HG02798 (cell line): ENCODE measurements at regions not wholly inside any gene's neighbourhood (a gene's known extent, or its start where the extent isn't known, plus 50 kb on each side); places are given as distances from the start of the nearest gene placed in this dataset.
"Not testable (repeated sequence)": the region's sequence is repeated elsewhere in the genome, so short reads cannot be mapped to it uniquely, and the experiment has no call there.

Experiments
- ATAC-seq: cut with Tn5 transposase; IDR thresholded peaks from one replicate; pipeline ENCODE4 v1.9.1; 2021; ENCODE audit warnings: mild to moderate bottlenecking; ENCODE audit not compliant: unreplicated experiment, poor library complexity

GRCh38 chr6:74268815-74269599, 573.0 kb downstream of the CD109 start:
- ATAC-seq, result no peak

DNA sequence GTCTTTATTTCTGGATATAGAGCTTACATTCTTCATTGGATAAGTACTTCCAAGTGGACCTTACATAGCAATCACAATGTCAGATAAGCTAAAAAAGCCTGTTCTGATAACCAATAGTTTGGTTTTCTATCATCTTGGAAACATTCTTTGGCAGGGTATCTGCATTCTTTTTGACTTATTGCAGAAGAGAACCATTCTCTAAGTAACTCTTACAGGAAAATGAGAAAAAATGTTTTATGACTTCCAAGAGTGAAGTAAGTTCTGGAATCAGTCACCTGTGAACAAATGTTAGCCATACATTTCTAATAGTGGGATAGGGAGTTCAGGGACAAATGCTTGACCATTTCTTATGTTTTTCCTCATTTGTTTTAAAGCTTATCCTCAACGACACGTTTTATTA, 564.0 kb downstream of the CD109 start:
- no peak for ATAC-seq

DNA sequence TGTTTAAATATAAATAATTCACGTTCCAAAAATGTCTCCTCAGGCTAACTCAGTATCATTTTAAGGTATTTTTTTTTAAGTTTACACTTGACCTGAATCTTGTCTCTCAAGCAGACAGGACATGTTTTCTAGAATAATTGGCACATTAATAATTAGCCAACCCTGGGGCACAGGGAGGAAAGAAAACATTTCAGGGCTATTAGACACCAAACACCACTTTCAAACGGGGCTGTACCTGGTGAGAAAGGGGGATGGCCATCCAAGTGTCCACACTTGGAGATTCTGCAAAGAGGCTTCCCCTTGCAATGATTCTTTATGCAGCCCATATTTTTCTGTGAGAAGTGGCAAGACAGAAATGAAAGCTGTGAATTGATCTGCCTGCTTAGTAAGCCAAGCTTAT, 560.8 kb downstream of the CD109 start:
- ATAC-seq, result no peak

GRCh38 chr6:74256381-74256780, 560.4 kb downstream of the CD109 start:
- ATAC-seq, result no peak

DNA sequence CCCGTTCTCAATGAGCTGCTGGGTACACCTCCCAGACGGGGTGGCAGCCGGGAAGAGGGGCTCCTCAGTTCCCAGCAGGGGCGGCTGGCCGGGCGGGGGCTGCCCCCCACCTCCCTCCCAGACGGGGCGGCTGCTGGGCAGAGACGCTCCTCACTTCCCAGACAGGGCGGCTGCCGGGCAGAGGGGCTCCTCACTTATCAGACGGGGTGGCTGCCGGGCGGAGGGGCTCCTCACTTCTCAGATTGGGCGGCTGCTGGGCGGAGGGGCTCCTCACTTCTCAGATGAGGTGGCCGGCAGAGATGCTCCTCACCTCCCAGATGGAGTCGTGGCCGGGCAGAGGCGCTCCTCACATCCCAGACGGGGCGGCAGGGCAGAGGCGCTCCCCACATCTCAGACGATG, 559.0 kb downstream of the CD109 start:
- not testable (repeated sequence) for ATAC-seq

DNA sequence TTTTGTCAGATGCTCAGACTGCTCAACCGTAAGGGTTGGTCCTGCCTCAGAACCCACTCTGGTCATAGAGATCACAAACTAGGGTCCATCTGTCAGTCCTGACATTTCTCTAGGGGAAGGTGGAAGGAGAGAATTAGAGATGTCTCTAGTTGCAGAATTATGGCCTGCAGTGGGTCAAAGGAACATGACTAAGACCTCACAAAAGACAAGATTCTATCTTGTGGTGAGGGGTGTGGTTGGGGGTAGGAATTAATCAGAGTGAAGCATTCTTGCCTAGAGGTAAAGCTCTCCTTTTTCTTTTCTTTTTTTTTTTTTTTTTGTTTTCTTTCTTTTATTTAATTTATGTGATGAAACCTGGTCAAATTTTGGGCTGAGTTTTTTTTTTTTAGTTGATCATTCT, 558.1 kb downstream of the CD109 start:
- not testable (repeated sequence) for ATAC-seq

GRCh38 chr6:74253261-74253660, 557.3 kb downstream of the CD109 start:
- no peak for ATAC-seq

GRCh38 chr6:74250161-74250818, 554.3 kb downstream of the CD109 start:
- no peak for ATAC-seq

DNA sequence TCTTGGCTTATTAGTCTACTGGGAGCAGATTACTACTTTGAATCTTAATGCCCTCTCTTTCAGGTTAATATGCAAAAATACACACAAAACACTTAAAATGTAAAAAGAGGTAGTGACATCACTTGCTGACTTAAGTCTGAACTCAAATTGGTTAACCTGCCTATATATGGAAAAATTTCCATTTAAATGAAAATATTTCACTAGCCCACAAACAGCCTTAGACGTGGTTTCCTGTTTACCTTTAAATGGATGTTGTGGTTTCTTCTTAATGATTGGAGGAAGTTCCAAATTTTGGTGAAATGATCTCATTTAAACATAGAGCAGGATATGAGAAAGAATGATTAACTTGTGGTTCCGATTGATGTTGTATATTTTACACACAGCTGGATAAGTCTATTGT, 553.7 kb downstream of the CD109 start:
- ATAC-seq, result no peak

- ATAC-seq, result no peak
Observed at GRCh38 chr6:74248966-74249365, 553.0 kb downstream of the CD109 start.

DNA sequence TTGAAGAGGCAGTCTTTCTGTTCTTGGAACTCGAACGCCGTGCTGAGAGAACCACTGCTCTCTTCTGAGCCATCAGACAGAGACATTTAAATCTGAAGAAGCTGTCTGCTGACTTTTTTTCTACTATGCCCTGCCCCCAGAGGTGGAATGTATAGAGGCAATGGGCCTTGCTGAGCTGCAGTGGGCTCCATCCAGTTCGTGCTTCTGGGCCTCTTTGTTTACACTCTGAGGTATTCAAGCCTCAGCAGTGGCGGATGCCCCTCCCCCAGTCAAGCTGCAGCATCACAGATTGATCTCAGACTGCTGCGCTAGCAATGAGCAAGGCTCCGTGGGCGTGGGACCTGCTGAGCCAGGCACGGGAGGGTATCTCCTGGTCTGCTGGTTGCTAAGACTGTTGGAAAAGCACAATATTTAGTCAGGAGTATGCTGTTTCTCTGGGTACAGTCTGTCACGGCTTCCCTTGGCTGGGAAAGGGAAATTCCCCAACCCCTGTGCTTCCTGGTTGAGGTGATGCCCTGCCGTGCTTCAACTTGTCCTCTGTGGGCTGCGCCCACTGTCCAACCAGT, 526.8 kb downstream of the CD109 start:
- ATAC-seq, result no peak

DNA sequence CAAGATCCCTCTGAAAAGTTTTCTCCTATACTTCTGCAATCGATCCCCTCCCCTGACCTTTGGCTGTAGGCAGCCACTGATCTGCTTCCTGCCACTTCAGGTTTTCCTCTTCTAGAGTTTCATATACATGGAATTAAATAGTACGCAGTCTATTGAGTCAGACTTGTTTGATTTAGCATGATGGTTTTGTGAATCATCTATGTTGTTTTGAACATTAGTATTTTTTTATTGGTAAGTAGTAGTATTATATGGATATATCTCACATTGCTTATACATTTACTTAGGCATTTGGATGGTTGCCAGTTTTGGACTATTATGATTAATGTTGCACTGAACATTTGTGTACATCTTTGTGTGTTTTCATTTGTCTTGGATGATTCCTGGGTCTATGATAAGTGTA, 518.0 kb downstream of the CD109 start:
- no peak for ATAC-seq

DNA sequence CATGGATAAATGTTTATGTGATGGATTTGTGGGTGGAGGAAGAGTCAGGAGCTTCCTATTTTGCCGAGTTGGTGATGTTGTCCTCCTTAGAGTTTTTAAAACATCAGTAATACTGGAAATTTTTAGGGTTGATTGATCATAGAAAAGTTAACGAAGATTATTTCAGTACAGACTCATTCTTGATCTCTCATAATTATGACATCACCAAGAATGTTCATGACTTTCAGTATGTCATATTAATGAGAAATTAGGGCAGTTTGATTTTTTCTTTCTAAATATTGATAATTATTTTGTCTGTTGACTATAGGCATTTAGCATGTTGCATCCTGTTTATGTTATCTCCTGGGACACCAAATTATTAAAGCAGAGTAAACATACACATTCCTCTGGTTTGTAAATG, 512.2 kb downstream of the CD109 start:
- no peak for ATAC-seq

DNA sequence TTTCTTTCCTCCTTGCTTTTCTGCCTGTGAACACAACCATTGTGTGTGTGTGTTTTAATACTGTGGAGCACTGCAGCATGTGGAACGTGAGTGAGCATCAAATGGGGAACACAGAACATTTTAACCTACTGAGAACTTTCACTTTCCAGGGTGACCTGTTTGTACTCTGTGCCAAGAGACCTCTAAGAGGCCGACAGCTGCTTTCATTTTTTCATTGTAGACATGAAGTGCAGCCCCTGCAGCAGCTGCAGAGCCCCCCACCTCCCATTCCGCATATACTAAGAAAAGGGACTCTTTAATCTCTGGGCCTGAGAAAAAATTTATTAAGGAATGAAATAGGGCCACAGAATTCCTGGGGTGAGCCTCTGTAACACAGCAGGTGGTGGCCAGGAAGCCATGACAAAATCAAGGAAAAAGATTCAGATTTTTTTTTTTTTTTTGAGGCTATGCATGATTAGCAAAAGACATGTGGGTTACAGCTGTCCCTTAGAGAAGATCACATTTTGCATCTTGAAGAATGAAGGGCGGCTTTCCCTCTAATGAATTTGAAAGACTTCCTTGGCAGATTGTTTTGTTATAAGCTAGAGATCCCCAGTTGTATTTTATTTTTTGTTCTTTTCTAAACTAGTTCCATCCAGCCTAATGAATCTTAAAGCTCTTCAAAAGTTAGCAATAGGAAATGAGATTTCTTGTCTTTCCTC, 503.4 kb downstream of the CD109 start:
- no peak for ATAC-seq

DNA sequence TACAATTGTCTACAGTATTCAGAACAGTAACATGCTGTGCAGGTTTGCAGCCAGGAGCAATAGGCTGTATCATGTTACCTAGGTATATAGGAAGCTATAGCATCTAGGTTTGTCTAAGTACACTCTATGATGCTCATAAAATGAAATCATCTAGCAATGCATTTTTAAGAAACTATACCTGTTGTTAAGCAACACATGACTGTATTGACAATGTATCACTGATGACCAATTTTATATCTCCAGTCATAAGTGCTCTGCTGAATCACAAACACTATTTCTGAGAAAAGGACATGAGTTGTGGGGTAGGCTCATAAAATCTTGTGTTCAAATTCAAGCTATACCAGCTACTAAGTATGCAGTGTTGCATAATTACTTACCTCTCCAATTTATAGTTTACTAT, 501.3 kb downstream of the CD109 start:
- ATAC-seq, result no peak

- ATAC-seq, result no peak
Observed at GRCh38 chr6:74187811-74188210, 491.8 kb downstream of the CD109 start.

DNA sequence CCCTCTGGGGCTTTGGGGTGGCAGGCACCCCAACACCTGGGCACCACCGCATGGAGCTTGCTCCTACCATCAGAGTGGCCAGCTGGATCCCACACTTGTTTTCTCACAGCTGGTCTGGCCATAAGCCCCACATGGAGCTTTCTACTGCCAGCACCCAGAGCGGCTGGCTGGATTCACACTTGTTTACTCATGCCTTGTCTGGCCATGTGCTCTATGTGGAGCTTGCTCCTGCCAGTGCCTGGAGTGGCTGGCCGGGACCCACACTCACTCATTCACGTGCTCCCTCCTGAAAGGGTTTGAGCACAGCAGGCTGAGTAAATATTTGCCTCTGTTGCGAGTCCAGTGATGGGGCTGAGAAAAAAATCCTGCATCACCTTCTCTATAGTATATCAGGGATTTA, 487.0 kb downstream of the CD109 start:
- no peak for ATAC-seq

DNA sequence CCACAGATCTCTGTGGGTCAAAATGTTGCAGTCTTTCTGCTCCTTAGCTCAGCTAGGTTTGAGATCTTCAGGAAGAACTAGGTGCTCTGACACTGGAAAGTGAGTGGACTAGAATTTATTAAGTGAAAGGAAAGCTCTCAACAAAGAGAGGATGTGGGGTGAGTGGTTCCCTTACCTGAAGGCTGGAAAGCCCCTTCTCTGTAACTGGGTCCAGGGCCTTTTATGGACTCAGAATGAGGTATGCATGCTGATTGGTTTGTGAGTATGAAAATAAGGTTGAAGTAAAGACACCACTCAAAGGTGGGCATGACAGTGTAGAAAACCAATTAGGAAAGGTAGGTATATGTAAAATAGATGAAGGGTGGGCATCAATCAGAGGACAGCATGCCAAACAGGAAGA, 485.5 kb downstream of the CD109 start:
- ATAC-seq, result no peak

DNA sequence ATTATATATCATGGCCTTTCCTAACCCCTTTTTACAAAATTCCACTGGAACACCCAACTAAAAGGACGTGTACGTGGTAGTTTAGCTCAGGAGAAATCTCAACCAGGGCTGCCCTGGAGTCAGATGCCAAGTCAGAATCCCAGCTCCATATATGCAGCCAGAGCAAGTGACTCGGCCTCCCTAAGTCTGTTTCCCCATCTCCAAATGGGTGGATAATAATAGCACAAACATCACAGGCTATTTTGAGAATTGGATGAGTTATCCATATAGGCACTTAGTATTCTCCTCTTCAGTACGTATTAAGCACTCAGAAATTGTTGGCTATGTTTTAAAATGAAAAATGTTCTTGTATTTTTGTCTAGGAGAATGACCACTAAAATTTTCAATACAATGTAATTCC, 481.5 kb downstream of the CD109 start:
- ATAC-seq, result no peak

GRCh38 chr6:74170550-74170949, 474.5 kb downstream of the CD109 start:
- ATAC-seq, result not testable (repeated sequence)

DNA sequence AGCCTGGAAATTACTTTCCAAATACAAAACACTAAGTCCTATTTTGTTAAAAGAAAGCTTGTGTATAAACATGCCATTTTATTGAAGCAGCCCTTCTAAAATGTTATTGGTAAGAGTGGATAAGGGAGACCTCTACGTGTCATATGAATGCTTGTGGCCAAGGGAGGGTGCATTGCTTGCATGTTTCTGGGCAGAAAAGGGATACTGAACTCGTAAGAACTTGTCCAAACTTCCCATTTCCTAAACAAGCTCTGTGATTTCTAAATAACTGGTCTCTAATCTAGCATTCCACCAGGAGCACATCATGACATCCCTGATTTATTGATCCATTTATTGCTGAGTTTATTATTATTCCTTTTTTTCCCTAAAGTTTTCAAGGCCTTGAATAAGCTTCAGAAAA, 474.1 kb downstream of the CD109 start:
- ATAC-seq, result no peak
